ENCODE measurements at regions not wholly inside any gene's neighbourhood (a gene's known extent, or its start where the extent isn't known, plus 50 kb on each side); places are given as distances from the start of the nearest gene placed in this dataset.

DNA sequence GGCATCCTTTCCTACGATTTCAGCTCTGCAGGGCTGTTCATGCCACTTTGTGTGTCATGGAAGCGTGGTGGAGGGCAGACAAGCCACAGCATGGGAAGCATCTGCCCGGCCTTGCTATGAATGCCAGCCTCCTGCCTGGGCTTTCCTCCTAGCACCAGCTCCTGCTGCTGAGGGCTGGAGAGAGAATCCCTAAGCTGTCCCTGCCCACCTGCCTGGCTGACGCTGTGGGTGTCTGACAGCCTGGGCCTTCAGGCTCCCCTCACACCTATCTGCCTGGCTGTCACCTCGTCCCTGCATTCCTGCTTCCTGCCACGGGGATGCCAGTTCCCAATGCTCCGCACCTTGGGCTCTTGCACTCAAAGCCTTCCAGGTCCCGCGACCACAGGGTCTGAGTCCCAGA, 606.5 kb upstream of the MGMT start:
- H3K36me3 Mint-ChIP-seq = no peaks in the 10 kb centered on the region
- Histone ChIP-seq H3K27ac (ENCODE audit: low read depth, low read length) (no peak overlapping the region), H3K27me3 (ENCODE audit: control insufficient read depth in 2 of 2, insufficient read depth in 2 of 2, low read length in 2 of 2) (no peaks in the 10 kb centered on the region), H3K4me3 (ENCODE audit: low read length) (no peak overlapping the region), H3K36me3 (ENCODE audit: control insufficient read depth in 2 of 3, insufficient read depth in 3 of 3, low read length in 3 of 3) (no peaks in the 10 kb centered on the region), H3K9me3 (ENCODE audit: control insufficient read depth in 2 of 3, low read length in 3 of 3) (no peaks in the 10 kb centered on the region), H3K4me1 (ENCODE audit: control insufficient read depth in 2 of 2, insufficient read depth in 2 of 2, low read length in 2 of 2) (no peaks in the 10 kb centered on the region)
- H3K9me3 Mint-ChIP-seq = peaks cover 0 to 1% (median 0%) of the 10 kb centered on the region in 11 donors
- CTCF ChIA-PET = no interaction called here
- POLR2A ChIA-PET = no interaction called here
- no peak overlapping the region for H3K27ac Mint-ChIP-seq
- intact Hi-C loops (cut with micrococcal nuclease) = no loop called here
- H3K27me3 Mint-ChIP-seq = peaks cover 0 to 5% (median 3%) of the 10 kb centered on the region in 5 donors
- no peaks in the 10 kb centered on the region for H3K4me1 Mint-ChIP-seq
- no peak overlapping the region for H3K4me3 Mint-ChIP-seq
- ATAC-seq = no peak
- no peak for DNase-seq

- H3K4me3 Mint-ChIP-seq = no peak overlapping the region
- ATAC-seq (no peak), DNase-seq (no peak)
- peaks cover 0 to 4% (median 3%) of the 10 kb centered on the region in 5 donors for H3K27me3 Mint-ChIP-seq
- no peak overlapping the region for H3K27ac ChIP-seq (ENCODE audit: low read depth, low read length)
- H3K4me3 ChIP-seq (ENCODE audit: low read length) = no peak overlapping the region
- intact Hi-C loops (cut with micrococcal nuclease) = no loop called here
- no peaks in the 10 kb centered on the region for H3K4me1 ChIP-seq (ENCODE audit: control insufficient read depth in 2 of 2, insufficient read depth in 2 of 2, low read length in 2 of 2)
- no peak overlapping the region for H3K27ac Mint-ChIP-seq
- H3K4me1 Mint-ChIP-seq = no peaks in the 10 kb centered on the region
- ChIA-PET POLR2A (no interaction called here), CTCF (no interaction called here)
- no peaks in the 10 kb centered on the region for H3K36me3 ChIP-seq (ENCODE audit: control insufficient read depth in 2 of 3, insufficient read depth in 3 of 3, low read length in 3 of 3)
- peaks cover 0 to 1% (median 0%) of the 10 kb centered on the region in 11 donors for H3K9me3 Mint-ChIP-seq
- H3K36me3 Mint-ChIP-seq = no peaks in the 10 kb centered on the region
- H3K27me3 ChIP-seq (ENCODE audit: control insufficient read depth in 2 of 2, insufficient read depth in 2 of 2, low read length in 2 of 2) = no peaks in the 10 kb centered on the region
- H3K9me3 ChIP-seq (ENCODE audit: control insufficient read depth in 2 of 3, low read length in 3 of 3) = no peaks in the 10 kb centered on the region
Measured at GRCh38 chr10:128861018-128861901, 605.8 kb upstream of the MGMT start.

- H3K36me3 Mint-ChIP-seq = no peaks in the 10 kb centered on the region
- H3K4me3 Mint-ChIP-seq = no peak overlapping the region
- DNase-seq (no peak), ATAC-seq (no peak)
- ChIA-PET POLR2A (no interaction called here), CTCF (no interaction called here)
- peaks cover 0 to 1% (median 0%) of the 10 kb centered on the region in 11 donors for H3K9me3 Mint-ChIP-seq
- H3K27me3 Mint-ChIP-seq = peaks cover 0 to 4% (median 0%) of the 10 kb centered on the region in 5 donors
- Histone ChIP-seq H3K4me1 (ENCODE audit: control insufficient read depth in 2 of 2, insufficient read depth in 2 of 2, low read length in 2 of 2) (no peaks in the 10 kb centered on the region), H3K36me3 (ENCODE audit: control insufficient read depth in 2 of 3, insufficient read depth in 3 of 3, low read length in 3 of 3) (no peaks in the 10 kb centered on the region), H3K27ac (ENCODE audit: low read depth, low read length) (no peak overlapping the region), H3K9me3 (ENCODE audit: control insufficient read depth in 2 of 3, low read length in 3 of 3) (no peaks in the 10 kb centered on the region), H3K27me3 (ENCODE audit: control insufficient read depth in 2 of 2, insufficient read depth in 2 of 2, low read length in 2 of 2) (no peaks in the 10 kb centered on the region), H3K4me3 (ENCODE audit: low read length) (no peak overlapping the region)
- intact Hi-C loops (cut with micrococcal nuclease) = no loop called here
- no peaks in the 10 kb centered on the region for H3K4me1 Mint-ChIP-seq
- H3K27ac Mint-ChIP-seq = no peak overlapping the region
Measured at GRCh38 chr10:128863411-128863810, 603.6 kb upstream of the MGMT start.

- DNase-seq (no peak), ATAC-seq (no peak)
- Mint-ChIP-seq H3K4me3 (no peak overlapping the region), H3K4me1 (no peaks in the 10 kb centered on the region), H3K27ac (no peak overlapping the region), H3K27me3 (peaks cover 0 to 4% (median 0%) of the 10 kb centered on the region in 5 donors), H3K36me3 (no peaks in the 10 kb centered on the region), H3K9me3 (peaks cover 0 to 1% (median 0%) of the 10 kb centered on the region in 11 donors)
- Histone ChIP-seq H3K36me3 (ENCODE audit: control insufficient read depth in 2 of 3, insufficient read depth in 3 of 3, low read length in 3 of 3) (no peaks in the 10 kb centered on the region), H3K9me3 (ENCODE audit: control insufficient read depth in 2 of 3, low read length in 3 of 3) (no peaks in the 10 kb centered on the region), H3K4me1 (ENCODE audit: control insufficient read depth in 2 of 2, insufficient read depth in 2 of 2, low read length in 2 of 2) (no peaks in the 10 kb centered on the region), H3K27ac (ENCODE audit: low read depth, low read length) (no peak overlapping the region), H3K4me3 (ENCODE audit: low read length) (no peak overlapping the region), H3K27me3 (ENCODE audit: control insufficient read depth in 2 of 2, insufficient read depth in 2 of 2, low read length in 2 of 2) (no peaks in the 10 kb centered on the region)
- intact Hi-C loops (cut with micrococcal nuclease) = no loop called here
- ChIA-PET CTCF (no interaction called here), POLR2A (no interaction called here)
Measured at GRCh38 chr10:128863823-128864405, 603.1 kb upstream of the MGMT start.

DNA sequence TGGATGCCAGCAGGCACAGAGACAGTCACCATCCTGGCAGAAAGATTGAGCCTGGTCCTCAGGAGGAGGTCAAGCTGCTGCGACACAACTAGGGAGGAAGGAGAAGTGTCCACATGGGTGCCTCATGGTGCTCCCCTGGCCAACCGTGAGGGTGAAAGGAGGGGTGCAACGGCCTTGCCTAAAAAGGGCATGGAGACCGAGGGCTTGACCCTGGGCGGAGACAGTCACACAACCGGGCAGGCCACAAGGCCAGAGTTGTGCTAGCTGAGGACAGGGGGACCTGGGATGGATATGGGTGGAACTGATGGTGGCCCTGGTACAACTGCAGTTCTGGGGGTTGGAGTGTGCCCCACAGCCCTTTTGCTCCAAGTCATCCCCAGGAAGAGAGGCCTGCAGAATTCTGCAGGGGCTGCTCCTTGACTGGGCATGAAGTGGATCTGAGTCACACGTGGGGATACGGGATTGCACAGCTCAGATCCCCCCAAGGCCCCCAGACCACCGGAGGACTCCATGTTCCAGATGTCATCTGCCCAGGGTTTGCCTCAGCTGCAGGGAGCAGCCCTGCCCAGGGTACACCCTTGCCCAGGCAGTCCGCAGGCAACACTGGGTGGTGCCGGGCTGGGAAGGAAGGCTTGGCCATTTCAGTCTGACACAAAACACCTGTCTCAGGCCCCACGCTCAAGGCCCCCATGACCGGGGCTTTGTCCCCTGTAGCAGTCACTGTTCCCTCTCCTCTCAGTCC, 602.3 kb upstream of the MGMT start:
- Histone ChIP-seq H3K4me3 (ENCODE audit: low read length) (no peak overlapping the region), H3K27me3 (ENCODE audit: control insufficient read depth in 2 of 2, insufficient read depth in 2 of 2, low read length in 2 of 2) (no peaks in the 10 kb centered on the region), H3K4me1 (ENCODE audit: control insufficient read depth in 2 of 2, insufficient read depth in 2 of 2, low read length in 2 of 2) (no peaks in the 10 kb centered on the region), H3K9me3 (ENCODE audit: control insufficient read depth in 2 of 3, low read length in 3 of 3) (no peaks in the 10 kb centered on the region), H3K27ac (ENCODE audit: low read depth, low read length) (no peak overlapping the region), H3K36me3 (ENCODE audit: control insufficient read depth in 2 of 3, insufficient read depth in 3 of 3, low read length in 3 of 3) (no peaks in the 10 kb centered on the region)
- peaks cover 0 to 4% (median 0%) of the 10 kb centered on the region in 5 donors for H3K27me3 Mint-ChIP-seq
- H3K27ac Mint-ChIP-seq = no peak overlapping the region
- DNase-seq (no peak), ATAC-seq (no peak)
- peaks cover 0 to 1% (median 0%) of the 10 kb centered on the region in 11 donors for H3K9me3 Mint-ChIP-seq
- intact Hi-C loops (cut with micrococcal nuclease) = no loop called here
- ChIA-PET CTCF (no interaction called here), POLR2A (no interaction called here)
- no peak overlapping the region for H3K4me3 Mint-ChIP-seq
- no peaks in the 10 kb centered on the region for H3K36me3 Mint-ChIP-seq
- H3K4me1 Mint-ChIP-seq = no peaks in the 10 kb centered on the region

GRCh38 chr10:128865436-128866195, 601.4 kb upstream of the MGMT start:
- no peaks in the 10 kb centered on the region for H3K4me1 Mint-ChIP-seq
- no peak overlapping the region for H3K27ac Mint-ChIP-seq
- ATAC-seq = no peak
- H3K4me3 Mint-ChIP-seq = no peak overlapping the region
- intact Hi-C loops (cut with micrococcal nuclease) = no loop called here
- no peaks in the 10 kb centered on the region for H3K4me1 ChIP-seq (ENCODE audit: control insufficient read depth in 2 of 2, insufficient read depth in 2 of 2, low read length in 2 of 2)
- H3K27me3 Mint-ChIP-seq = peaks cover 0 to 5% (median 0%) of the 10 kb centered on the region in 5 donors
- H3K27me3 ChIP-seq (ENCODE audit: control insufficient read depth in 2 of 2, insufficient read depth in 2 of 2, low read length in 2 of 2) = no peaks in the 10 kb centered on the region
- H3K36me3 Mint-ChIP-seq = no peaks in the 10 kb centered on the region
- DNase-seq = no peak
- no peaks in the 10 kb centered on the region for H3K9me3 ChIP-seq (ENCODE audit: control insufficient read depth in 2 of 3, low read length in 3 of 3)
- ChIA-PET CTCF (interaction anchor here (1.4 kb wide), 1 partner anchor 8 kb away, joined by 4 read pairs; no protein-coding TSS in a partner anchor), POLR2A (no interaction called here)
- H3K27ac ChIP-seq (ENCODE audit: low read depth, low read length) = no peak overlapping the region
- no peaks in the 10 kb centered on the region for H3K36me3 ChIP-seq (ENCODE audit: control insufficient read depth in 2 of 3, insufficient read depth in 3 of 3, low read length in 3 of 3)
- H3K9me3 Mint-ChIP-seq = peaks cover 0 to 1% (median 0%) of the 10 kb centered on the region in 11 donors
- no peak overlapping the region for H3K4me3 ChIP-seq (ENCODE audit: low read length)
